Epithelial cell of esophagus (primary cell): ENCODE measurements at regions not wholly inside any gene's neighbourhood (a gene's known extent, or its start where the extent isn't known, plus 50 kb on each side); places are given as distances from the start of the nearest gene placed in this dataset.

ENCODE experiments used
- DNase-seq: peaks from one replicate; pipeline ENCODE4 v3.0.0; 2010; ENCODE audit warnings: low read depth
- H3K4me3 ChIP-seq: 2 replicates; pipeline ENCODE4 v1.5.1; 2011; ENCODE audit warnings: mild to moderate bottlenecking, low read length, control low read depth
- CTCF ChIP-seq: IDR thresholded peaks from 2 replicates; pipeline ENCODE4 v1.5.1; 2011; ENCODE audit warnings: low read depth, mild to moderate bottlenecking, low read length, control low read depth, inconsistent platforms; ENCODE audit not compliant: insufficient read depth; ENCODE audit errors: missing control alignments

- no peak for TF ChIP-seq CTCF
- H3K4me3 ChIP-seq: no peak overlapping the region
- DNase-seq: no peak
Measured at GRCh38 chr5:68522863-68523262, 307.3 kb downstream of the PIK3R1 start.

GRCh38 chr5:68528821-68529273 lies 313.3 kb downstream of the PIK3R1 start:
- DNase-seq: no peak
- H3K4me3 ChIP-seq: no peak overlapping the region
- TF ChIP-seq CTCF: no peak

- TF ChIP-seq CTCF: no peak
- DNase-seq: no peak
- no peak overlapping the region for H3K4me3 ChIP-seq
Measured at GRCh38 chr5:68529581-68529980, 314.0 kb downstream of the PIK3R1 start.

GRCh38 chr5:68531970-68532369 lies 316.4 kb downstream of the PIK3R1 start:
- no peak for DNase-seq
- no peak for TF ChIP-seq CTCF
- no peak overlapping the region for H3K4me3 ChIP-seq

GRCh38 chr5:68533051-68533450 lies 317.5 kb downstream of the PIK3R1 start:
- TF ChIP-seq CTCF: no peak
- H3K4me3 ChIP-seq: no peak overlapping the region
- no peak for DNase-seq

GRCh38 chr5:68533571-68534084 lies 318.1 kb downstream of the PIK3R1 start:
- no peak overlapping the region for H3K4me3 ChIP-seq
- no peak for TF ChIP-seq CTCF
- no peak for DNase-seq

GRCh38 chr5:68534131-68534940 lies 318.8 kb downstream of the PIK3R1 start:
- TF ChIP-seq CTCF: no peak
- no peak overlapping the region for H3K4me3 ChIP-seq
- DNase-seq: no peak
